ENCODE measurements at regions not wholly inside any gene's neighbourhood (a gene's known extent, or its start where the extent isn't known, plus 50 kb on each side); places are given as distances from the start of the nearest gene placed in this dataset.

GRCh38 chr13:71055047-71055446 is 812.0 kb downstream of the DACH1 start:
- no peak overlapping the region for H3K4me3 Mint-ChIP-seq

More at GRCh38 chr13:71055047-71055446, 812.0 kb downstream of the DACH1 start:
- Histone ChIP-seq H2AFZ (ENCODE audit: low read length) (no peak overlapping the region), H2BK12ac (ENCODE audit: insufficient read length, low read depth, low read length) (no peak overlapping the region), H4K20me1 (ENCODE audit: control insufficient read depth, insufficient read depth, insufficient read length) (no peaks in the 10 kb centered on the region), H4K5ac (ENCODE audit: insufficient read length, low read depth, low read length) (no peak overlapping the region), H4K8ac (replicated peaks; ENCODE audit: insufficient read length, low read depth, low read length) (no peak overlapping the region), H2AK5ac (ENCODE audit: insufficient read length, low read length) (no peak overlapping the region), H2BK5ac (ENCODE audit: insufficient read length, low read length) (no peak overlapping the region), H3K9me3 (ENCODE audit: control insufficient read depth, low read depth, low read length) (no peaks in the 10 kb centered on the region), H3K4me1 (ENCODE audit: insufficient read depth, low read length) (no peaks in the 10 kb centered on the region), H3K79me1 (ENCODE audit: insufficient read depth, low read depth, low read length, poor library complexity, severe bottlenecking) (no peaks in the 10 kb centered on the region), H2BK120ac (ENCODE audit: low read depth, low read length, poor library complexity, severe bottlenecking) (no peak overlapping the region), H3K79me2 (ENCODE audit: insufficient read depth, low read length) (no peaks in the 10 kb centered on the region), H2BK15ac (ENCODE audit: low read depth, low read length) (no peak overlapping the region), H3K4ac (ENCODE audit: low read depth, low read length) (no peak overlapping the region), H3K23ac (ENCODE audit: insufficient read length, low read depth, low read length) (no peak overlapping the region), H3K56ac (ENCODE audit: insufficient read length, low read depth, low read length) (no peak overlapping the region), H3K4me2 (ENCODE audit: insufficient read depth, insufficient read length, low read length) (no peak overlapping the region), H3K27me3 (ENCODE audit: insufficient read depth, low read length) (no peaks in the 10 kb centered on the region), H3T11ph (ENCODE audit: low read length) (no peak overlapping the region), H3K23me2 (ENCODE audit: insufficient read length, low read depth, low read length, poor library complexity, severe bottlenecking) (no peaks in the 10 kb centered on the region), H3K9ac (ENCODE audit: extremely low read depth, insufficient read length, low read length) (no peak overlapping the region), H3K27ac (ENCODE audit: insufficient read length, low read depth, low read length) (no peak overlapping the region), H4K91ac (ENCODE audit: insufficient read length, low read depth, low read length) (no peak overlapping the region), H3K18ac (ENCODE audit: insufficient read length, low read depth, low read length) (no peak overlapping the region), H2BK20ac (ENCODE audit: low read depth, low read length, poor library complexity, severe bottlenecking) (no peak overlapping the region), H3K14ac (ENCODE audit: insufficient read depth, low read length) (no peak overlapping the region)
- peaks cover 7 to 9% of the 10 kb centered on the region in 2 experiments; a peak in 4 of 5 replicates for H3K9me3 Mint-ChIP-seq
- DNase-seq: no peak
- H3K4me1 Mint-ChIP-seq: peaks cover 9 to 12% of the 10 kb centered on the region in 2 experiments
- no peak for TF ChIP-seq CTCF (conservative IDR thresholded peaks at IDR 0.05)
- H3K27me3 Mint-ChIP-seq (ENCODE audit: low read depth): no peaks in the 10 kb centered on the region
- peaks cover 0 to 15% (median 3%) of the 10 kb centered on the region in 3 experiments; a peak in 4 of 7 replicates for H3K36me3 Mint-ChIP-seq (ENCODE audit: insufficient read depth in 1 of 3, low read depth in 3 of 3)
- no peak overlapping the region for H3K27ac Mint-ChIP-seq
- no CpG with 5 or more reads among the region's 1 CpG for WGBS (ENCODE audit: extremely low coverage, insufficient read length, low lambda C conversion rate)
